ENCODE measurements at regions not wholly inside any gene's neighbourhood (a gene's known extent, or its start where the extent isn't known, plus 50 kb on each side); places are given as distances from the start of the nearest gene placed in this dataset.
"Not testable (repeated sequence)": the region's sequence is repeated elsewhere in the genome, so short reads cannot be mapped to it uniquely, and the experiment has no call there.

DNA sequence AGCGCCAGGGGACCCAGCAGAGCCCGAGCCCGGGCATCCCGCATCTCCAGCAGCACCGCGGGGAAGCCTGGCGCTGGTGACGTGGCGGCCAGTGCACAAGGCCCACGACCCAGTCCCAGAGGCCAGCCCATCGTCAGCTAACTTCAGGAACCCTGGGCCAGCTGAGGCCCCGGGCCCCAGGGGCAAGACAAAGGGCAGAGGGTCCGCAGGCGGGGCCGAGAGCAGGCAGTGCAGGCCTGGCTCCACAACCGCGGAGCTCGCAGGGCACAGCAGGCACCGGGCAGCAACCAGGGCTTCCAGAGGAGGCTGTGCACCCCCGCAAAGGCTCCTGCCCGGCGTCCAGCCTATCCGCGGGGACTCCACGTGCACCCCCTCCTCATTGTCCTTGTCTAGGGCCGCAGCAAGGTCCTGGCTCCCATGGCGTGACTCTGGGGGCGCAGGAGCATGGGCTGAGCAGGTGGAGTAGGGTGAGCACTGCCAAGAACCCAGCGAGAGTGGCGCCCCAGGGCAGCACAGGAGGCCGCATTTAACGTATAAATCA lies 352.5 kb downstream of the KCNJ18 start:
- H3K4me3 Mint-ChIP-seq; POLR2A ChIA-PET; H3K4me3 ChIP-seq (ENCODE audit: low read length); CTCF ChIA-PET; H3K4me1 Mint-ChIP-seq; H3K9me3 ChIP-seq (ENCODE audit: low read length); H3K27me3 ChIP-seq (ENCODE audit: insufficient read depth, low read length, poor library complexity, severe bottlenecking); H3K36me3 ChIP-seq (ENCODE audit: insufficient read depth, low read length); H3K4me1 ChIP-seq (ENCODE audit: insufficient read depth, low read length); H3K27ac ChIP-seq (ENCODE audit: low read depth, low read length); H3K36me3 Mint-ChIP-seq; H3K27ac Mint-ChIP-seq; DNase-seq; H3K9me3 Mint-ChIP-seq; H3K27me3 Mint-ChIP-seq: not testable (repeated sequence)

DNA sequence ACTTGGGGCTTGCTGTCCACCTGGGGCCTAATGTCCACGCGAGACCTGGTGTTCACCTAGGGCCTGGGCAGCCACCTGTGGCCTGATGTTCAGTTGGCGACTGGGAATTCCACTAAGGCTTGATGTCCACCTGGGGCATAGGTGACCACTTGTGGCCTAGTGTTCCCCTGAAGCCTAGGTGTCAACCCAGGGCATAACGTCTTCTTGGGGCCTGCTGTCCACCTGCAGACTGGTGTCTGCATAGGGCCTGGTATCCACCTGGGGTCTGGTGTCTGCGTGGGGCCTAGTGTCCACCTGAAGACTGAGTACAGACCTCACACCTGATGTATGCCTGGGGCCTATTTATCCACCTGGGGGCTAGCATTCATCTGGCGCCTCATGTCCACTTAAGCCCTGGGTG lies 355.2 kb downstream of the KCNJ18 start:
- H3K4me1 Mint-ChIP-seq; H3K4me3 ChIP-seq (ENCODE audit: low read length); H3K4me3 Mint-ChIP-seq; H3K36me3 Mint-ChIP-seq; H3K27ac ChIP-seq (ENCODE audit: low read depth, low read length); H3K27ac Mint-ChIP-seq; CTCF ChIA-PET; DNase-seq; H3K36me3 ChIP-seq (ENCODE audit: insufficient read depth, low read length); H3K27me3 Mint-ChIP-seq; H3K9me3 ChIP-seq (ENCODE audit: low read length); H3K4me1 ChIP-seq (ENCODE audit: insufficient read depth, low read length); H3K27me3 ChIP-seq (ENCODE audit: insufficient read depth, low read length, poor library complexity, severe bottlenecking); H3K9me3 Mint-ChIP-seq; POLR2A ChIA-PET: not testable (repeated sequence)

DNA sequence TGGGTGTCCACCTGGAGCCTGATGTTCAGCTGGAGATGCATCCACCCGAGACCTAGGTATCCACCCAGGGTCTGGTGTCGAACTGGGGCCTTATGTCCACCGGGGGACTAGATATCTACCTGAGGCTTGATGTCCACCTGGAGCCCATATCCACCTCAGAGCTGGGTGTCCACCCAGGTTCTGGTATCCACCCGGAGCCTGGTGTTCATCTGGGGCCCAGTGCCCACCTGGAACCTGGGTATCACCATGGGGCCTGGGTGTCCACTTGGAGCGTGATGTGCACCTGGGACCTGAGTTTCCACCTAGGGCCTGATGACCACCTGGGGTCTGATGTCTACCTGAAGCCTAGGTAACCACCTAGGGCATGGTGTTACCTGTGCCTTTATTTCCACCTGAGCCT lies 355.9 kb downstream of the KCNJ18 start:
- CTCF ChIA-PET; H3K4me3 Mint-ChIP-seq; H3K27me3 ChIP-seq (ENCODE audit: insufficient read depth, low read length, poor library complexity, severe bottlenecking); H3K9me3 Mint-ChIP-seq; H3K4me1 ChIP-seq (ENCODE audit: insufficient read depth, low read length); POLR2A ChIA-PET; H3K27ac ChIP-seq (ENCODE audit: low read depth, low read length); H3K9me3 ChIP-seq (ENCODE audit: low read length); H3K36me3 Mint-ChIP-seq; H3K27ac Mint-ChIP-seq; DNase-seq; H3K4me3 ChIP-seq (ENCODE audit: low read length); H3K4me1 Mint-ChIP-seq; H3K36me3 ChIP-seq (ENCODE audit: insufficient read depth, low read length); H3K27me3 Mint-ChIP-seq: not testable (repeated sequence)

DNA sequence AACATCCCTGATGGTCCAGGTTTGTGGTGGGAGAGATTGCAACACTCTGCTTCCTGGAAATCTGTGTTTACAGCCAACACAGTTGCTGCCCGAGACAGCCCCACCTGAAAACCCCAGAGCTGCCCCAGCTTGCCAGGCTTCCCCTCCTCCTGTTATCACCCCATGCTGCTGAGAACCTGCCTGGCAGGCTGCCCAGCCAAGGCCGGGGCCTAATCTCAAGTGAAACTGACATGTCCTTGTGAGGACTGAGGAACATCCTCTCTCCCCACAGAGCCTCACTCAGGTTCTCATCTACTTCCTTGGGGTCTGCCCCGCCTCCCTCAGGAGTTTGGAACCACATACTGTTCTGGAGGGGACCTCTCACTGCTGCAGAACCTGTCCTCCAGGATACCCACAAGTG lies 358.4 kb downstream of the KCNJ18 start:
- H3K4me1 Mint-ChIP-seq; H3K4me3 ChIP-seq (ENCODE audit: low read length); H3K27ac Mint-ChIP-seq; POLR2A ChIA-PET; H3K9me3 ChIP-seq (ENCODE audit: low read length); H3K36me3 Mint-ChIP-seq; CTCF ChIA-PET; H3K27ac ChIP-seq (ENCODE audit: low read depth, low read length); H3K9me3 Mint-ChIP-seq; H3K27me3 Mint-ChIP-seq; H3K36me3 ChIP-seq (ENCODE audit: insufficient read depth, low read length); DNase-seq; H3K4me1 ChIP-seq (ENCODE audit: insufficient read depth, low read length); H3K4me3 Mint-ChIP-seq; H3K27me3 ChIP-seq (ENCODE audit: insufficient read depth, low read length, poor library complexity, severe bottlenecking): not testable (repeated sequence)

DNA sequence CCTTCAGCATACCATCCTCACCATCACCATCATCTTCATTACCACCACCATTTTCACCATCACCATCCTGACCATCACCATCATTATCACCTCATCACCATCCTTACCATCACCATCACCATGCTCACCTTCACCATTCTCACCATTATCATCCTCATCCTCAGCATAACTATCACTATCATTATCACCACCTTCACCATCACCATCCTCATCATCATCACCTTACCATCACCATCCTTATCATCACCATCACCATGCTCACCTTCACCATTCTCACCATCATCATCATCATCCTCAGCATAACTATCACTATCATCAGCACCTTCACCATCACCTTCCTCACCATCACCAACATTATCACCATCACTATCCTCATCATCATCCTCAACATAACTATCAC lies 360.4 kb downstream of the KCNJ18 start:
- H3K4me3 ChIP-seq (ENCODE audit: low read length); H3K27ac ChIP-seq (ENCODE audit: low read depth, low read length); H3K27ac Mint-ChIP-seq; H3K4me3 Mint-ChIP-seq; H3K27me3 ChIP-seq (ENCODE audit: insufficient read depth, low read length, poor library complexity, severe bottlenecking); H3K4me1 ChIP-seq (ENCODE audit: insufficient read depth, low read length); H3K9me3 ChIP-seq (ENCODE audit: low read length); H3K36me3 Mint-ChIP-seq; DNase-seq; H3K36me3 ChIP-seq (ENCODE audit: insufficient read depth, low read length); POLR2A ChIA-PET; H3K27me3 Mint-ChIP-seq; H3K4me1 Mint-ChIP-seq; CTCF ChIA-PET: not testable (repeated sequence)
- peaks cover 0 to 14% (median 7%) of the 10 kb centered on the region in 5 donors for H3K9me3 Mint-ChIP-seq

DNA sequence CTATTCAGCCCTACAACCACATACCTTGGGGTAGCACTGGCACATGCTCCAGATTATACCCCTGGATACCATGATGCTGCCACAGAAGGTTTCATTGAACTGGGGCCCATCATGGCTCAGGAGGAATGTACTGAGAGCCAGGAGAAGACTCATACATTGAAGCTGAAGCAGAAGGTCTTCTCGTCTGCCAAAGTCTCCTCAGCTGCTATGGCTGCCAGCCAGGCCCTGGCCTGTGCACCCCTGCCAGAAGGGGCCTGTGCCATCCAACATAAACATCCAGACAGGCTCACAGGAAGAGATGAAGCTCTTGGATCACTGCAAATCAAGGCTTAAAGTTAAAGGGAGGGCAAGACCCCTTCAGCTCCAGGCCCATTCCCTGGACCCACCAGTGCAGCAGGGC lies 364.2 kb downstream of the KCNJ18 start:
- H3K36me3 Mint-ChIP-seq; H3K4me3 Mint-ChIP-seq; H3K27ac Mint-ChIP-seq; H3K4me1 ChIP-seq (ENCODE audit: insufficient read depth, low read length); H3K27me3 ChIP-seq (ENCODE audit: insufficient read depth, low read length, poor library complexity, severe bottlenecking); H3K9me3 ChIP-seq (ENCODE audit: low read length); H3K4me1 Mint-ChIP-seq; DNase-seq; H3K27ac ChIP-seq (ENCODE audit: low read depth, low read length); H3K27me3 Mint-ChIP-seq; CTCF ChIA-PET; H3K4me3 ChIP-seq (ENCODE audit: low read length); POLR2A ChIA-PET; H3K36me3 ChIP-seq (ENCODE audit: insufficient read depth, low read length): not testable (repeated sequence)
- peaks cover 2 to 17% (median 3%) of the 10 kb centered on the region in 5 donors for H3K9me3 Mint-ChIP-seq

DNA sequence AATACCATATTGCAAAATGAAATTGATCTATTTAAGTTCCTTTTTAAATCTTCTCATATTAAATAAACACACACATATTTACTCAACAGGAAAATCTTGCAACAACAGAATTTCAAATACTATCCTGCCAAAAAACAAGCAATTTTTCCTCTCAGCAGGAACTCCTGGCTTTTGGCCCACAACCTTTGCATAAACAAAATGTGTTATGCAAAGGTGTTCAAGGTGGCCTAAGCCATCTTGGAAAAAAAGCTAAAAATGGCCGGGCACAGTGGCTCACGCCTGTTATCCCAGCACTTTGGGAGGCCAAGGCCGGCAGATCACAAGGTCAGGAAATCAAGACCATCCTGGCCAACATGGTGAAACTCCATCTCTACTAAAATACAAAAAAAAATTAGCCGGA lies 383.6 kb downstream of the KCNJ18 start:
- H3K4me3 ChIP-seq (ENCODE audit: low read length); H3K4me1 ChIP-seq (ENCODE audit: insufficient read depth, low read length); H3K36me3 ChIP-seq (ENCODE audit: insufficient read depth, low read length); CTCF ChIA-PET; DNase-seq; H3K27ac ChIP-seq (ENCODE audit: low read depth, low read length); H3K4me3 Mint-ChIP-seq; H3K4me1 Mint-ChIP-seq; H3K9me3 Mint-ChIP-seq; H3K27ac Mint-ChIP-seq; POLR2A ChIA-PET; H3K27me3 ChIP-seq (ENCODE audit: insufficient read depth, low read length, poor library complexity, severe bottlenecking); H3K27me3 Mint-ChIP-seq; H3K9me3 ChIP-seq (ENCODE audit: low read length); H3K36me3 Mint-ChIP-seq: not testable (repeated sequence)

DNA sequence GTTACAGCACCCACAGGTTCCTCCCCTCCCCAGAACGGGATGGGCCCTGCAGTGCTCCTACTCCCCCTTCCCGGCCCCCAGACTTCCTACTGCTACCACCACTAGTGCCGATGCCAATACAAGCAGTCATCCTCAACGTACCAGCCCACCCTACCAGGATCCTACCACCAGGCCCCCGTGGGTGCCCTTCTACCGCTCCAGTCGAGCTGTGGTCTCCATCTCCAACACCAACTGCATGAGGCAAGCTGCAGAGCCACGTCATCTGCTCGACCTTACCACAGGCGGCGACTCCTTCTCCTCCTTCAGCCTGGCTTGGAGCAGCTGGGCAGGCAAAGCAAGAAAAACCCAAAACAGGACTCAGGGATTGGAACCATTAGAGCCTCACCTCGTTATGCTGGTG lies 396.3 kb downstream of the KCNJ18 start:
- CTCF ChIA-PET; H3K27me3 Mint-ChIP-seq; H3K4me1 Mint-ChIP-seq; H3K9me3 ChIP-seq (ENCODE audit: low read length); POLR2A ChIA-PET; H3K27ac ChIP-seq (ENCODE audit: low read depth, low read length); H3K27ac Mint-ChIP-seq; H3K27me3 ChIP-seq (ENCODE audit: insufficient read depth, low read length, poor library complexity, severe bottlenecking); H3K4me3 Mint-ChIP-seq; H3K4me3 ChIP-seq (ENCODE audit: low read length); H3K36me3 Mint-ChIP-seq; H3K36me3 ChIP-seq (ENCODE audit: insufficient read depth, low read length); H3K4me1 ChIP-seq (ENCODE audit: insufficient read depth, low read length); DNase-seq: not testable (repeated sequence)
- peaks cover 3 to 15% (median 10%) of the 10 kb centered on the region in 5 donors for H3K9me3 Mint-ChIP-seq

DNA sequence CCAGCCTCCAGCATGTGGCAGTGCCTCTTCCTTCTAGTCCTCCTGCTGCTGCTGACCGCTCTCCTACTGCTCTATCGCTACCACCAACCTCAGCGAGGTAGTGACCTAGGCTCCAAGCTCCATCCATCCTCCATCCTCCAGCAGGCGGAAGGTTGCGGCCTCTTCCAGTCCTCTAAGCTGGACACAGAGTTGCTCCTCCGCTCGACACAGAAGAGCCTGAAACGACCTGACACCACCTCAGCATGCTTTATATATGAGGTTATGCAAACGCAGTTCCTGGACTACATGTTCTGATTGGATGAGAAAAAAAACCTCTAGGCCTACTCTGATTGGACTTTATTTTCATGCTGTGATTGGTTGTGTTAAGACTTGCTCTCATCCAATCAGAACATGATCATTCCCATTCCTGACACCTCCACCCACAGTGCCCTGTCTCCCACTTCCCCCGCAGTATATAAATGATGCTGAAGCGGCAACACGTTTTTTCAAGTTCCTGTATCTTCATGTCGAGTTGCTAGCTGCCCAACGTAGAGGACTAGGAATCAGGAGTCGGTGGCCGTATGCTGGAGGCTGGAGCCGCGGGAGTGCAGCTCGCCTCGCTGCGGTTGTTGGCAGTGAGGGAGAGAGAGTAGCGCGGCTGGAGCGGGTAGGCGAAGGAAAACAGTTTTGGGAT lies 398.1 kb downstream of the KCNJ18 start:
- Mint-ChIP-seq H3K36me3 (no peaks in the 10 kb centered on the region), H3K4me1 (no peaks in the 10 kb centered on the region), H3K27me3 (no peaks in the 10 kb centered on the region), H3K9me3 (peaks cover 3 to 17% (median 12%) of the 10 kb centered on the region in 5 donors), H3K27ac (no peak overlapping the region), H3K4me3 (no peak overlapping the region)
- Histone ChIP-seq H3K36me3 (ENCODE audit: insufficient read depth, low read length) (no peaks in the 10 kb centered on the region), H3K9me3 (ENCODE audit: low read length) (no peaks in the 10 kb centered on the region), H3K4me3 (ENCODE audit: low read length) (no peak overlapping the region), H3K27me3 (ENCODE audit: insufficient read depth, low read length, poor library complexity, severe bottlenecking) (no peaks in the 10 kb centered on the region), H3K4me1 (ENCODE audit: insufficient read depth, low read length) (no peaks in the 10 kb centered on the region), H3K27ac (ENCODE audit: low read depth, low read length) (no peak overlapping the region)
- CTCF ChIA-PET: no interaction called here
- no peak for DNase-seq
- POLR2A ChIA-PET: no interaction called here

All from CD8-positive, alpha-beta memory T cell (primary cell).